ENCODE measurements at regions not wholly inside any gene's neighbourhood (a gene's known extent, or its start where the extent isn't known, plus 50 kb on each side); places are given as distances from the start of the nearest gene placed in this dataset.

- no peak for TF ChIP-seq CTCF (IDR thresholded peaks at IDR 0.05; ENCODE audit: insufficient read depth, low read length, poor library complexity, severe bottlenecking)
- no peak for DNase-seq (ENCODE audit: extremely low read depth, insufficient read length)
- Histone ChIP-seq H3K27me3 (replicated peaks; ENCODE audit: control insufficient read depth, insufficient read depth, low read length) (no peaks in the 10 kb centered on the region; the same call in 1 of the 2 replicates), H3K36me3 (ENCODE audit: control insufficient read depth, insufficient read depth, low read length) (no peaks in the 10 kb centered on the region), H3K4me3 (replicated peaks; ENCODE audit: low read depth, low read length) (no peak overlapping the region)
Observed at GRCh38 chr2:11053546-11053945, 101.7 kb upstream of the SLC66A3 start.

- Histone ChIP-seq H3K36me3 (ENCODE audit: control insufficient read depth, insufficient read depth, low read length) (no peaks in the 10 kb centered on the region), H3K27me3 (replicated peaks; ENCODE audit: control insufficient read depth, insufficient read depth, low read length) (no peaks in the 10 kb centered on the region; the same call in 1 of the 2 replicates), H3K4me3 (replicated peaks; ENCODE audit: low read depth, low read length) (no peak overlapping the region)
- no peak for DNase-seq (ENCODE audit: extremely low read depth, insufficient read length)
- TF ChIP-seq CTCF (IDR thresholded peaks at IDR 0.05; ENCODE audit: insufficient read depth, low read length, poor library complexity, severe bottlenecking): no peak
Observed at GRCh38 chr2:11054783-11055678, 100.2 kb upstream of the SLC66A3 start.

GRCh38 chr2:11055679-11056215 is 99.5 kb upstream of the SLC66A3 start:
- H3K27me3 ChIP-seq (replicated peaks; ENCODE audit: control insufficient read depth, insufficient read depth, low read length): no peaks in the 10 kb centered on the region; the same call in 1 of the 2 replicates
- no peaks in the 10 kb centered on the region for H3K36me3 ChIP-seq (ENCODE audit: control insufficient read depth, insufficient read depth, low read length)
- TF ChIP-seq CTCF (IDR thresholded peaks at IDR 0.05; ENCODE audit: insufficient read depth, low read length, poor library complexity, severe bottlenecking): no peak
- no peak for DNase-seq (ENCODE audit: extremely low read depth, insufficient read length)
- no peak overlapping the region for H3K4me3 ChIP-seq (replicated peaks; ENCODE audit: low read depth, low read length)

- Histone ChIP-seq H3K36me3 (ENCODE audit: control insufficient read depth, insufficient read depth, low read length) (no peaks in the 10 kb centered on the region), H3K27me3 (replicated peaks; ENCODE audit: control insufficient read depth, insufficient read depth, low read length) (no peaks in the 10 kb centered on the region; the same call in 1 of the 2 replicates), H3K4me3 (replicated peaks; ENCODE audit: low read depth, low read length) (no peak overlapping the region)
- DNase-seq (ENCODE audit: extremely low read depth, insufficient read length): no peak
- no peak for TF ChIP-seq CTCF (IDR thresholded peaks at IDR 0.05; ENCODE audit: insufficient read depth, low read length, poor library complexity, severe bottlenecking)
Observed at GRCh38 chr2:11056614-11057013, 98.7 kb upstream of the SLC66A3 start.

GRCh38 chr2:11057031-11057430 is 98.2 kb upstream of the SLC66A3 start:
- DNase-seq (ENCODE audit: extremely low read depth, insufficient read length): no peak
- Histone ChIP-seq H3K27me3 (replicated peaks; ENCODE audit: control insufficient read depth, insufficient read depth, low read length) (no peaks in the 10 kb centered on the region; the same call in 1 of the 2 replicates), H3K36me3 (ENCODE audit: control insufficient read depth, insufficient read depth, low read length) (no peaks in the 10 kb centered on the region), H3K4me3 (replicated peaks; ENCODE audit: low read depth, low read length) (no peak overlapping the region)
- TF ChIP-seq CTCF (IDR thresholded peaks at IDR 0.05; ENCODE audit: insufficient read depth, low read length, poor library complexity, severe bottlenecking): no peak
